ENCODE measurements at regions not wholly inside any gene's neighbourhood (a gene's known extent, or its start where the extent isn't known, plus 50 kb on each side); places are given as distances from the start of the nearest gene placed in this dataset.

GRCh38 chr15:29903028-29903427, 80.8 kb upstream of the TJP1 start:
- no peak overlapping the region for H3K4me3 ChIP-seq
- no peak for DNase-seq
- no peak overlapping the region for H3K27ac ChIP-seq
- H3K9me3 ChIP-seq = no peaks in the 10 kb centered on the region
- no peaks in the 10 kb centered on the region for H3K27me3 ChIP-seq
- no peaks in the 10 kb centered on the region for H3K36me3 ChIP-seq
- TF ChIP-seq POLR2A (IDR thresholded peaks at IDR 0.05) (no peak), CTCF (IDR thresholded peaks at IDR 0.05) (no peak)
- no peaks in the 10 kb centered on the region for H3K4me1 ChIP-seq

- H3K9me3 ChIP-seq = peaks cover 0 to 2% (median 0%) of the 10 kb centered on the region in 4 donors
- no peak for TF ChIP-seq CTCF (IDR thresholded peaks at IDR 0.05)
- no peaks in the 10 kb centered on the region for H3K36me3 ChIP-seq
- H3K27me3 ChIP-seq = no peaks in the 10 kb centered on the region
- no peak for DNase-seq
- no peaks in the 10 kb centered on the region for H3K4me1 ChIP-seq
- H3K4me3 ChIP-seq = no peak overlapping the region
- no peak overlapping the region for H3K27ac ChIP-seq
These were observed 78.2 kb upstream of the TJP1 start for GRCh38 chr15:29900237-29901189.

GRCh38 chr15:29896062-29896461, 73.8 kb upstream of the TJP1 start:
- Histone ChIP-seq H3K4me1 (no peaks in the 10 kb centered on the region), H3K9me3 (peaks cover 0 to 2% (median 0%) of the 10 kb centered on the region in 4 donors), H3K27me3 (no peaks in the 10 kb centered on the region), H3K4me3 (no peak overlapping the region), H3K27ac (no peak overlapping the region), H3K36me3 (no peaks in the 10 kb centered on the region)
- no peak for TF ChIP-seq CTCF (IDR thresholded peaks at IDR 0.05)
- no peak for TF ChIP-seq POLR2A (IDR thresholded peaks at IDR 0.05)
- no peak for DNase-seq

- Histone ChIP-seq H3K27ac (no peak overlapping the region), H3K9me3 (no peaks in the 10 kb centered on the region), H3K36me3 (no peaks in the 10 kb centered on the region), H3K27me3 (no peaks in the 10 kb centered on the region), H3K4me3 (no peak overlapping the region), H3K4me1 (no peaks in the 10 kb centered on the region)
- DNase-seq = no peak
- TF ChIP-seq POLR2A (IDR thresholded peaks at IDR 0.05) (no peak), CTCF (IDR thresholded peaks at IDR 0.05) (no peak)
These were observed 68.8 kb upstream of the TJP1 start for GRCh38 chr15:29891096-29891457.

GRCh38 chr15:29890336-29891095, 68.2 kb upstream of the TJP1 start:
- Histone ChIP-seq H3K4me3 (no peak overlapping the region), H3K4me1 (no peaks in the 10 kb centered on the region), H3K27me3 (no peaks in the 10 kb centered on the region), H3K27ac (no peak overlapping the region), H3K9me3 (no peaks in the 10 kb centered on the region), H3K36me3 (no peaks in the 10 kb centered on the region)
- no peak for DNase-seq
- TF ChIP-seq CTCF (IDR thresholded peaks at IDR 0.05) (no peak), POLR2A (IDR thresholded peaks at IDR 0.05) (no peak)

Data from Peyer's patch (tissue), 4 donors.